NCI-H1694 treated with DMSO at 0.1 percent for 48 hours (cell line): ENCODE measurements at regions not wholly inside any gene's neighbourhood (a gene's known extent, or its start where the extent isn't known, plus 50 kb on each side); places are given as distances from the start of the nearest gene placed in this dataset.

Experiments
- DNase-seq: peaks from one replicate; lab custom pipeline; 2025; lab: John Stamatoyannopoulos, UW

- DNase-seq, result no peak
Observed at GRCh38 chr6:65816991-65817390, 110.0 kb upstream of the EYS start.

- DNase-seq, result no peak
Observed at GRCh38 chr6:65814071-65814470, 107.0 kb upstream of the EYS start.

- no peak for DNase-seq
Observed at GRCh38 chr6:65803186-65803585, 96.2 kb upstream of the EYS start.

- DNase-seq, result no peak
Observed at GRCh38 chr6:65799389-65799788, 92.4 kb upstream of the EYS start.

GRCh38 chr6:65798280-65799014 lies 91.4 kb upstream of the EYS start:
- no peak for DNase-seq

GRCh38 chr6:65790666-65791065 lies 83.6 kb upstream of the EYS start:
- DNase-seq, result no peak

- no peak for DNase-seq
Observed at GRCh38 chr6:65787787-65788186, 80.8 kb upstream of the EYS start.

DNA sequence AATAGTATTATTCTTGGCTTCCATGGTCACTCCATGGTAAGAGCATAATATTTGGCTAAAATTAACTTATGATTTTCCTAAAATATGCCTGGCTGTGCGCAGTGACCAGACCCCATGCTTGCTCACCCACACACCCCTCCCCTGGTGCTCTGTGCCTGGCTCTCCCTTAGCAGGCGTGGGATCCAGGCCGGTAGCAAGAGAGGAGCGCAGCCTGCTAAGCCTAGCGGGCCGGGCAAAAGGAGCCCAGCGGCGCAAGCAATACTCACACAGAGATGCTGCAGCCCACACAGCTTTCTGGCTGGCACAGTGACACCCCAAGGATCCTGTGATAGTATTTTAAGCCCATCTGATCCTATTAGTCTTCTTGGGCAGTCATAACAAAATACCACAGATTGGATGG lies 79.8 kb upstream of the EYS start:
- no peak for DNase-seq

DNA sequence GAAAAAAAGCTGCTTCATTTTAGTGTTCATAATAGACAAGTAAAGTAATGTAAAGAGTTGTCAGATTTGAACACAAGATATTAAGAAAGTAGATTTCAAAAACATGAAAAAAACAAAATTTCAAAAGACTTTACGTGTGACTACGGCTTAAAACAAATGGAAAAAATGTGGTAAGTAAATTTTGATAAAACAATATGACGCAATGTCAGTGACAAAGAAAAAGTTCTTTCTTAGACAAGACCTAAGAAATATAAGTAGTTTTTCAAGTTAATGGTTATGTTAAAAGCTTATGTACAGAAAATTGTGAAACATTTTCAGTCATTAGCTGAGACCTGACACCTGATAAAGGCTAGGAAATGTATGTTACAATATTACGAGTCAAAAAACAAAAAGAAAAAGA lies 73.7 kb upstream of the EYS start:
- no peak for DNase-seq

- no peak for DNase-seq
Observed at GRCh38 chr6:65776332-65776731, 69.3 kb upstream of the EYS start.

GRCh38 chr6:65771946-65772345 lies 64.9 kb upstream of the EYS start:
- no peak for DNase-seq

- DNase-seq, result no peak
Observed at GRCh38 chr6:65761890-65762289, 54.9 kb upstream of the EYS start.

- no peak for DNase-seq
Observed at GRCh38 chr6:65760285-65760684, 53.3 kb upstream of the EYS start.
